Muscle of leg (tissue), 3 donors: ENCODE measurements at regions not wholly inside any gene's neighbourhood (a gene's known extent, or its start where the extent isn't known, plus 50 kb on each side); places are given as distances from the start of the nearest gene placed in this dataset.

Experiments used
- DNase-seq: peaks from one replicate; pipeline ENCODE4 v3.0.0; 2013
- H3K27ac ChIP-seq: one replicate; pipeline ENCODE4 v1.5.1; 2013; ENCODE audit warnings: mild to moderate bottlenecking, low read length, control low read depth
- H3K27me3 ChIP-seq: one replicate; pipeline ENCODE4 v1.6.1; 2013; ENCODE audit warnings: low read length; ENCODE audit not compliant: control insufficient read depth, insufficient read depth
- H3K36me3 ChIP-seq: one replicate; pipeline ENCODE4 v1.6.1; 2013; ENCODE audit warnings: low read length; ENCODE audit not compliant: control insufficient read depth, insufficient read depth
- H3K4me1 ChIP-seq: one replicate; pipeline ENCODE4 v1.6.1; 2013; ENCODE audit warnings: low read length; ENCODE audit not compliant: control insufficient read depth, insufficient read depth
- H3K4me3 ChIP-seq: one replicate; pipeline ENCODE4 v1.5.1; 2013; ENCODE audit warnings: low read length, control low read depth
- H3K9me3 ChIP-seq: replicated peaks from 2 replicates; pipeline ENCODE4 v1.6.1; 2013; ENCODE audit warnings: low read depth, low read length; ENCODE audit not compliant: control insufficient read depth
- WGBS: methylation state at CpG from one replicate; pipeline ENCODE4 v1.1.5; 2013; ENCODE audit warnings: missing lambda C conversion rate; ENCODE audit not compliant: insufficient coverage; 5-methylcytosine and 5-hydroxymethylcytosine counted together

- WGBS, result no CpG with 5 or more reads among the region's 4 CpGs
Observed at GRCh38 chr6:17013701-17014100, 88.1 kb upstream of the STMND1 start.

GRCh38 chr6:17012421-17013225 lies 89.2 kb upstream of the STMND1 start:
- 20% methylated on average over 6 of the region's 12 CpGs for WGBS
- H3K9me3 ChIP-seq, result peaks cover 4% of the 10 kb centered on the region
- H3K36me3 ChIP-seq, result no peaks in the 10 kb centered on the region
- no peak overlapping the region for H3K27ac ChIP-seq
- H3K4me3 ChIP-seq, result no peak overlapping the region
- peak; percentile 80 for DNase-seq
- H3K4me1 ChIP-seq, result peaks cover 3% of the 10 kb centered on the region
- H3K27me3 ChIP-seq, result no peaks in the 10 kb centered on the region

More at GRCh38 chr6:17013701-17014100, 88.1 kb upstream of the STMND1 start:
- no peaks in the 10 kb centered on the region for H3K36me3 ChIP-seq
- no peak overlapping the region for H3K27ac ChIP-seq
- peaks cover 3% of the 10 kb centered on the region for H3K4me1 ChIP-seq
- no peaks in the 10 kb centered on the region for H3K9me3 ChIP-seq
- no peaks in the 10 kb centered on the region for H3K27me3 ChIP-seq
- DNase-seq, result no peak
- H3K4me3 ChIP-seq, result no peak overlapping the region

DNA sequence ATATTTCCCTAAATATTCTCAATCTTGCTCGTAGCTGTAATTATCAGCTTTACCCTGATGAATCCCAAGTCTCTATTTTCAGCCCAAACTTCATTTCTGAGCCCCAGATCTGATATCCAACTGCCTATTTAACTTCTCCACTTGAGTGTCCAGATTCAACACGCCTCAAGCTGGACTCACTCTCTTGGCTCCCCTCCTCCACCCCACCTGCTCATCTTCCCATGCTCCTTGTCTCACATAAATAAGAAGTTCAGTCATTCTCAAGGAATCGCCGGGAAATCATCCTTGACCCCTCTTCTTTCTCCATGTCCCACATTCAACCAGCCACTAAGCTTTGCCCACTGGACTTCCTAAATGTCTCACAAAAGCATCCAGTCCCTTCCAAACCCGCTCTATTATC lies 89.9 kb upstream of the STMND1 start:
- no peak overlapping the region for H3K27ac ChIP-seq

DNA sequence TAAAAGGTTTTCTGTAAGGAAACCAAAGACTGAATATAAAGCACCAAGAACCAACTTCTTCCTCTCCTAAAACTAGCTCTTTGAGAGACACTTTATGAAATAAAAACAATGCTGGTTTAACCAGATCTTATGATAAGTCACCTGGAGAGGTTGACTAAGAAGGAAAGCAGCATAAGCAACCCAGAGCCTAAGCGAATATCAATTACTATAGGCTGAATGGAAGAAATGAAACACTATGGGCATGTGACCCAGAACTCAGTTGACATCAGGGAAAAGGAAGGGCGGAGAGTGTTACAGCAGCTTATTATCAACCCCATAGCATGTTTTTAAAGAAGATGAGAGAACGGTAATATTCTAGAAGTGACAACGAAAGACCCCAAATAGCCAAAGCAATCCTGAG lies 94.1 kb upstream of the STMND1 start:
- no peaks in the 10 kb centered on the region for H3K4me1 ChIP-seq
- no peaks in the 10 kb centered on the region for H3K36me3 ChIP-seq
- H3K27me3 ChIP-seq, result no peaks in the 10 kb centered on the region
- 100% methylated on average over 1 of the region's 4 CpGs for WGBS
- DNase-seq, result no peak
- H3K9me3 ChIP-seq, result peaks cover 4% of the 10 kb centered on the region
- no peak overlapping the region for H3K4me3 ChIP-seq
- H3K27ac ChIP-seq, result no peak overlapping the region

More for the DNA sequence above, 89.9 kb upstream of the STMND1 start:
- no peak for DNase-seq
- H3K4me1 ChIP-seq, result peaks cover 3% of the 10 kb centered on the region
- H3K4me3 ChIP-seq, result no peak overlapping the region
- H3K27me3 ChIP-seq, result no peaks in the 10 kb centered on the region
- 68% methylated on average over 5 of the region's 5 CpGs for WGBS
- peaks cover 4% of the 10 kb centered on the region for H3K9me3 ChIP-seq
- H3K36me3 ChIP-seq, result no peaks in the 10 kb centered on the region

- Histone ChIP-seq H3K27ac (no peak overlapping the region), H3K36me3 (no peaks in the 10 kb centered on the region), H3K9me3 (peaks cover 4% of the 10 kb centered on the region), H3K4me1 (peaks cover 2% of the 10 kb centered on the region), H3K4me3 (no peak overlapping the region), H3K27me3 (no peaks in the 10 kb centered on the region)
- DNase-seq, result no peak
- 90% methylated on average over 2 of the region's 4 CpGs for WGBS
Observed at GRCh38 chr6:17006543-17006942, 95.3 kb upstream of the STMND1 start.

DNA sequence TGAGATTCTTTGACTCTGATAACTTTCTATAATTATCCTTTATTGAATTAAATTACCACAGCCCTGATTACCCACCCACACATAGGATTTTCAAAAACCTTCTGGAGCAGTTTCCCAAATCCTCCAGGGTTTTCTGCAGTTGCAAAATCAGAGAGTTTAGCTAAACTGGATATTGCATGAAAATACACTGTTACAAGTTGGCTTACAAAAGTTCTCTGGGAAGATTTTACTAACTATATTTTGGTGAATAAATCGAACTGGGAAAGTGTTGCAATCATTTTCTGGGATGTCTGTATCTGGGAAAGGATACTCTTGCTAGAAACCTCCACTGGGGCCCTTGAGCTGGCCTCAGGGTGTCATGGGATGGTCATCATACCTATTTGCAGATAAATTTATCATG lies 97.6 kb upstream of the STMND1 start:
- H3K4me3 ChIP-seq, result no peak overlapping the region
- DNase-seq, result peak; percentile 59
- H3K4me1 ChIP-seq, result peaks cover 2% of the 10 kb centered on the region
- H3K27me3 ChIP-seq, result no peaks in the 10 kb centered on the region
- WGBS, result no CpG with 5 or more reads among the region's 1 CpG
- H3K27ac ChIP-seq, result no peak overlapping the region
- H3K36me3 ChIP-seq, result no peaks in the 10 kb centered on the region
- H3K9me3 ChIP-seq, result peaks cover 4% of the 10 kb centered on the region

DNA sequence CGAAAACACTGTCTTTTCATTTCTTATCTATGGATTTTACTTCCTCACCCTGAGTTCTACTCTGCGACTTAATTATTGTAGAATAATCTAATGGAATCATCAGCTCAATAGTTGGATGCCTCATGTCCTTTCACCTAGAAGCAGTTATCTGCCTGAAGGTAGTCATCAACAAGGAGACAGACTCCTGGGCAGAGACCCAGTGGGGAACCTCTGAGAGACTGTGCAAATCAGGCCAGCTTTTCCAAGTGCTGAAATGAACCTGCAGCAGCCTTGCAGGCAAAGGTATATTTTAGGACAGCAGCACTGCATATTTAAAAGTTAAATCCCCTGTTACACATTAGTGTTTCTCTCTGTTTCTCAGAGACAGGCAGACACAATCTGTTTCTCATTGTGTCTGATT lies 99.7 kb upstream of the STMND1 start:
- Histone ChIP-seq H3K4me3 (no peak overlapping the region), H3K27me3 (no peaks in the 10 kb centered on the region), H3K9me3 (no peaks in the 10 kb centered on the region), H3K27ac (no peak overlapping the region), H3K4me1 (peaks cover 2% of the 10 kb centered on the region), H3K36me3 (no peaks in the 10 kb centered on the region)
- WGBS, result no CpG with 5 or more reads among the region's 2 CpGs
- peak; percentile 41 for DNase-seq

GRCh38 chr6:17001188-17001587 lies 100.7 kb upstream of the STMND1 start:
- DNase-seq, result no peak
- H3K4me1 ChIP-seq, result peaks cover 4% of the 10 kb centered on the region
- WGBS, result no CpG with 5 or more reads among the region's 1 CpG

GRCh38 chr6:16999491-17000436 lies 102.1 kb upstream of the STMND1 start:
- Histone ChIP-seq H3K27ac (no peak overlapping the region), H3K4me3 (no peak overlapping the region), H3K27me3 (no peaks in the 10 kb centered on the region), H3K36me3 (no peaks in the 10 kb centered on the region), H3K4me1 (peaks cover 4% of the 10 kb centered on the region), H3K9me3 (no peaks in the 10 kb centered on the region)
- DNase-seq, result peak; percentile 80
- WGBS, result 20% methylated on average over 1 of the region's 2 CpGs

More at GRCh38 chr6:17001188-17001587, 100.7 kb upstream of the STMND1 start:
- no peaks in the 10 kb centered on the region for H3K9me3 ChIP-seq
- no peak overlapping the region for H3K4me3 ChIP-seq
- no peaks in the 10 kb centered on the region for H3K36me3 ChIP-seq
- H3K27ac ChIP-seq, result no peak overlapping the region
- no peaks in the 10 kb centered on the region for H3K27me3 ChIP-seq

DNA sequence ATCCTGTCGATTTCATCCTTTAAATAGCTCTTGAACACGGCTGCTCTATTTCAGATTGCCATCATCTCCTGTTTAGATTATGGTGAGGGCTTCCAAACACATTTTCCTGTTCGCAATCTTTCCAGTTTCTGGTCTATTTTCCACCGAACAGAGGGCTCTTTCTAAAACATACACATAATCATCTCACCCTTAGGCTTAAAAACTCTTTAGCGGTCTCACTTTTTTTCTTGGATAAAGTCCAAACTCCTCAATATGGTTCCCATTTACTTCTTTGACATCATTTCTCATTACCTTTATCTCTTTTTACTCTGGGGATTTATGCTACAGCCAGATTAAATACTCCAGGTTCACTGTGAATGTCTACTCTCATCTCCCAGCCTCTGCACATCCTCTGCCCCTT lies 103.4 kb upstream of the STMND1 start:
- H3K27me3 ChIP-seq, result no peaks in the 10 kb centered on the region
- H3K4me1 ChIP-seq, result peaks cover 4% of the 10 kb centered on the region
- DNase-seq, result peak; percentile 44
- no peaks in the 10 kb centered on the region for H3K36me3 ChIP-seq
- no peaks in the 10 kb centered on the region for H3K9me3 ChIP-seq
- no peak overlapping the region for H3K4me3 ChIP-seq
- H3K27ac ChIP-seq, result no peak overlapping the region
- 45% methylated on average over 3 of the region's 5 CpGs for WGBS
